ENCODE measurements at regions not wholly inside any gene's neighbourhood (a gene's known extent, or its start where the extent isn't known, plus 50 kb on each side); places are given as distances from the start of the nearest gene placed in this dataset.
A peak's percentile ranks its signal among the peaks of the same experiment; 100 is the strongest.
"Not testable (repeated sequence)": the region's sequence is repeated elsewhere in the genome, so short reads cannot be mapped to it uniquely, and the experiment has no call there.

DNA sequence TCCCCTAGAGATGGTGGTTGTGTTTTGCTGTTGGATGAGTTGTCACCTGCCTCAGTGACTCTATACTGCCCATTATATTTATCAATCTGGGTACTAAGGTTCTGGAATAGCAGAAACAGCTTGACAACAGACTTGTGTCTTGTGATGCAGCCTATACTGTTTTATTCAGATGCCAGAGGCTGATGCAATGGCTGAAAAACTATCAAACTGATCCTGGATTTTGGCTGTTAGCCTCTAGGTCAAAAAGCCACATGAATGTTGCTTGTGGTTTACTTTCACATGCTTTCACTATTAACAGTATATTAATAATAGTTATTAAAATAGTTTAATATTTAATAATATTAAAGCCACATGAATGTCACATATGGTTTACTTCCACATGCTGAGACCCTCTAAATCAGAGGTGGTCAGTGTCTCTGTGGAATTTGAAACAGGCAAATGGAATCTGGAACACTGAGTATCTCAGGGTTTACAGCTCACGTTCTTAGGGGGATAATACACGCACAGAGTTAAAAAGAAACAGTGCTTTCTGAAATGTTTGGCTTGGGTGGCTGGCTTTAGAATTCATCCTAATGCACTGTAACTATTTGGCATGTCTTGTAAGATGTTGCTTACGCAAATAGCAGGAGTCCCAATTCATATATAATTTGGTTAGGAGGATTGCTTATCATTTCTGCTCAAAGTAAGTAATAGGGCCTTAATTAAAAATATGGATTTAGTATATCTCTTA lies 82.5 kb upstream of the LCORL start:
- no peak for DNase-seq

DNA sequence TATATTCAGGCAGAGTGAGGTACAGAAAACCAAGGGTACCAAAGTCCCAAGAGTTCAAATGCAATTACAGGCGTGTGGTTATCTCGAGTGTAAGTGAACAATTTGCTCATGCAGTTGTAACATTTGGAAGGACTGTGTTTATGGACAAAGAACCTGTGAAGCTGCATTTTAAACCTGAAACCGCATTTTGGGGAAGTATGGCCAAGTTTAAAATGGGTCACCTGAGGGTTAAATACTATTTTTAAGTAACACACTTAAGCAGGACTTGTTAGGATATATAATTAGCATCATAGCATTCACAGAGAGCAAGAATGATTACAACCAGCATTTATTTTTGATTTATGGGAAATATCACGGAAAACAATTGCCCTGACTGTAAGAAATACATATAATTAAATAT lies 79.1 kb upstream of the LCORL start:
- DNase-seq, result no peak

DNA sequence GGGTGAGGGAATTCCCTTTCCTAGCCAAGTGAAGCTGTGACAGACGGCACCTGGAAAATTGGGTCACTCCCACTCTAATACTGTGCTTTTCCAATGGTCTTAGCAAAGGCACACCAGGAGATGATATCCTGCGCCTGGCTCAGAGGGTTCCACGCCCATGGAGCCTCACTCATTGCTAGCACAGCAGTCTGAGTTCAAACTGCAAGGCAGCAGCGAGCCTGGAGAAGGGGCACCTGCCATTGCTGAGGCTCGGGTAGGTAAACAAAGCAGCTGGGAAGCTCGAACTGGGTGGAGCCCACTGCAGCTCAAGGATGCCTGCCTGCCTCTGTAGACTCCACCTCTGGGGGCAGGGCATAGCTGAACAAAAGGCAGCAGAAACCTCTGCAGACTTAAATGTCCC lies 68.9 kb upstream of the LCORL start:
- not testable (repeated sequence) for DNase-seq

DNA sequence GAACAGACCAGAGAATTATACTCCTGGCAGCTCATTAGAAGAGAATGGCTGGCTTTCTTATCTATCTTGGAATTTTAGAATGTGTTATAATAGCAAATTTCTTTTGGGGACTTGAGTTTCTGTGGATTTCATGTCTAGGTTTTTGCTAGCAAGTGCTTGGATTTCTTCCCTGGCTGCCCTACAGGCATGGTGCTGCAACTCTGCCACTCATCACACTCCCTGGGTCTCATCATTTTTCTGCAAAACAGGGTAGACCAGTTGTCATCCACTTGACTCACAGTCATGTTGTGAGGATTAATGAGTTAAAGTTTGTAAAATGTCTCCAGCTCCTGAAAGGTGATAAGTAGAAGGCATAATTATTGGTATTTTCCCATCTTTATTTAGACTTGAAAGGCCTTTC lies 60.7 kb upstream of the LCORL start:
- DNase-seq, result no peak

GRCh38 chr4:18081708-18082107 lies 60.2 kb upstream of the LCORL start:
- no peak for DNase-seq

GRCh38 chr4:18077808-18078207 lies 56.3 kb upstream of the LCORL start:
- no peak for DNase-seq

- peak; percentile 4 to 24 for DNase-seq
Observed at GRCh38 chr4:18075823-18076433, 54.4 kb upstream of the LCORL start.

GRCh38 chr4:18071894-18072293 lies 50.3 kb upstream of the LCORL start:
- no peak for DNase-seq

All from stimulated activated CD4-positive, alpha-beta T cell treated with anti-CD3 and anti-CD28 coated beads, Interleukin-2, amount 100 ng/mL, for 48 hours (primary cell).